Endodermal cell (in vitro differentiated cells): ENCODE measurements at regions not wholly inside any gene's neighbourhood (a gene's known extent, or its start where the extent isn't known, plus 50 kb on each side); places are given as distances from the start of the nearest gene placed in this dataset.

Experiments used
- DNase-seq: peaks from one replicate; pipeline ENCODE4 v3.0.0-alpha.2; 2017
- H3K27ac ChIP-seq: 2 replicates; pipeline ENCODE4 v1.5.1; 2013; ENCODE audit warnings: mild to moderate bottlenecking, low read depth, low read length, moderate library complexity
- H3K27me3 ChIP-seq: 2 replicates; pipeline ENCODE4 v1.6.1; 2013; ENCODE audit warnings: mild to moderate bottlenecking, low read length, moderate library complexity; ENCODE audit not compliant: insufficient read depth, control insufficient read depth, poor library complexity, severe bottlenecking
- H3K36me3 ChIP-seq: 2 replicates; pipeline ENCODE4 v1.7.0; 2013; ENCODE audit warnings: mild to moderate bottlenecking, low read length, moderate library complexity; ENCODE audit not compliant: control insufficient read depth, insufficient read depth
- H3K4me1 ChIP-seq: one replicate; pipeline ENCODE4 v1.7.0; 2013; ENCODE audit warnings: low read length; ENCODE audit not compliant: control insufficient read depth, insufficient read depth
- H3K4me3 ChIP-seq: 2 replicates; pipeline ENCODE4 v1.5.1; 2013; ENCODE audit warnings: mild to moderate bottlenecking, low read length, moderate library complexity
- H3K9ac ChIP-seq: 2 replicates; pipeline ENCODE4 v1.6.1; 2013; ENCODE audit warnings: mild to moderate bottlenecking, low read length, moderate library complexity; ENCODE audit not compliant: poor library complexity, severe bottlenecking; ENCODE audit errors: extremely low read depth
- H3K9me3 ChIP-seq: 2 replicates; pipeline ENCODE4 v1.6.1; 2013; ENCODE audit warnings: mild to moderate bottlenecking, low read length, moderate library complexity; ENCODE audit not compliant: control insufficient read depth
- H3K27ac Mint-ChIP-seq: 2 replicates; pipeline ENCODE4 v1.8.0; 2020; ENCODE audit warnings: mixed read lengths
- H3K27me3 Mint-ChIP-seq: 2 replicates; pipeline ENCODE4 v1.8.0; 2021; ENCODE audit warnings: mild to moderate bottlenecking, mixed read lengths; ENCODE audit not compliant: insufficient read depth
- H3K36me3 Mint-ChIP-seq: 2 replicates; pipeline ENCODE4 v1.8.0; 2020; ENCODE audit warnings: low read depth, mixed read lengths
- H3K4me1 Mint-ChIP-seq: 2 replicates; pipeline ENCODE4 v1.8.0; 2020; ENCODE audit warnings: mixed read lengths
- H3K4me3 Mint-ChIP-seq: 2 replicates; pipeline ENCODE4 v1.8.0; 2020; ENCODE audit warnings: mild to moderate bottlenecking, moderate library complexity, mixed read lengths
- H3K9me3 Mint-ChIP-seq: 2 replicates; pipeline ENCODE4 v1.8.0; 2020; ENCODE audit warnings: mild to moderate bottlenecking, mixed read lengths
- CTCF ChIP-seq: fragments of 200-600 bp; sonication (generic); conservative IDR thresholded peaks from 2 replicates; pipeline ENCODE4 v1.5.0; 2021; ENCODE audit warnings: antibody characterized with exemption, mild to moderate bottlenecking
- WGBS, 2 experiments: methylation state at CpG; one replicate each; pipeline versions ENCODE4 v1.1.5 to v1.1.7; 2013; ENCODE audit warnings: missing lambda C conversion rate in 2 of 2, mixed read lengths in 1 of 2; ENCODE audit not compliant: insufficient coverage in 1 of 2, insufficient read length in 1 of 2; 5-methylcytosine and 5-hydroxymethylcytosine counted together

- Mint-ChIP-seq H3K9me3 (no peaks in the 10 kb centered on the region), H3K4me3 (no peak overlapping the region), H3K36me3 (no peaks in the 10 kb centered on the region), H3K27me3 (no peaks in the 10 kb centered on the region), H3K27ac (no peak overlapping the region), H3K4me1 (no peaks in the 10 kb centered on the region)
- no peak overlapping the region for H3K27ac ChIP-seq
- no peaks in the 10 kb centered on the region for H3K9me3 ChIP-seq
- no peaks in the 10 kb centered on the region for H3K4me1 ChIP-seq
- H3K4me3 ChIP-seq, result no peak overlapping the region
- no peaks in the 10 kb centered on the region for H3K36me3 ChIP-seq
- 92 to 100% methylated on average over 2 to 3 of the region's 3 CpGs for WGBS, 2 experiments
- no peaks in the 10 kb centered on the region for H3K27me3 ChIP-seq
- no peak overlapping the region for H3K9ac ChIP-seq
- TF ChIP-seq CTCF, result no peak
- DNase-seq, result no peak
Observed at GRCh38 chr9:106775960-106776359, 87.0 kb upstream of the ZNF462 start.

- H3K27ac ChIP-seq, result no peak overlapping the region
- no peaks in the 10 kb centered on the region for H3K9me3 ChIP-seq
- H3K36me3 ChIP-seq, result no peaks in the 10 kb centered on the region
- no peak overlapping the region for H3K9ac ChIP-seq
- TF ChIP-seq CTCF, result no peak
- Mint-ChIP-seq H3K36me3 (no peaks in the 10 kb centered on the region), H3K27ac (no peak overlapping the region), H3K9me3 (no peaks in the 10 kb centered on the region), H3K4me1 (peaks cover 2% of the 10 kb centered on the region), H3K4me3 (no peak overlapping the region), H3K27me3 (no peaks in the 10 kb centered on the region)
- no peaks in the 10 kb centered on the region for H3K4me1 ChIP-seq
- H3K27me3 ChIP-seq, result no peaks in the 10 kb centered on the region
- no peak for DNase-seq
- H3K4me3 ChIP-seq, result no peak overlapping the region
Observed at GRCh38 chr9:106779796-106780195, 83.2 kb upstream of the ZNF462 start.

GRCh38 chr9:106783121-106783520, 79.8 kb upstream of the ZNF462 start:
- Mint-ChIP-seq H3K4me1 (peaks cover 2% of the 10 kb centered on the region), H3K36me3 (no peaks in the 10 kb centered on the region), H3K9me3 (no peaks in the 10 kb centered on the region), H3K27me3 (no peaks in the 10 kb centered on the region), H3K27ac (no peak overlapping the region), H3K4me3 (no peak overlapping the region)
- TF ChIP-seq CTCF, result no peak
- no peak overlapping the region for H3K9ac ChIP-seq
- no peak overlapping the region for H3K27ac ChIP-seq
- 100% methylated on average over 1 of the region's 1 CpG; no CpG with 5 or more reads in 1 of the 2 experiments for WGBS, 2 experiments
- no peak overlapping the region for H3K4me3 ChIP-seq
- no peaks in the 10 kb centered on the region for H3K27me3 ChIP-seq
- H3K9me3 ChIP-seq, result no peaks in the 10 kb centered on the region
- H3K4me1 ChIP-seq, result no peaks in the 10 kb centered on the region
- DNase-seq, result no peak
- H3K36me3 ChIP-seq, result no peaks in the 10 kb centered on the region
